G401.6 (cell line): ENCODE measurements at regions not wholly inside any gene's neighbourhood (a gene's known extent, or its start where the extent isn't known, plus 50 kb on each side); places are given as distances from the start of the nearest gene placed in this dataset.
"Not testable (repeated sequence)": the region's sequence is repeated elsewhere in the genome, so short reads cannot be mapped to it uniquely, and the experiment has no call there.

ENCODE experiments used
- FAIRE-seq: peaks from 2 replicates; lab custom pipeline; 2012; peaks lifted over from hg19 to GRCh38; lab: Jason Lieb, UNC

DNA sequence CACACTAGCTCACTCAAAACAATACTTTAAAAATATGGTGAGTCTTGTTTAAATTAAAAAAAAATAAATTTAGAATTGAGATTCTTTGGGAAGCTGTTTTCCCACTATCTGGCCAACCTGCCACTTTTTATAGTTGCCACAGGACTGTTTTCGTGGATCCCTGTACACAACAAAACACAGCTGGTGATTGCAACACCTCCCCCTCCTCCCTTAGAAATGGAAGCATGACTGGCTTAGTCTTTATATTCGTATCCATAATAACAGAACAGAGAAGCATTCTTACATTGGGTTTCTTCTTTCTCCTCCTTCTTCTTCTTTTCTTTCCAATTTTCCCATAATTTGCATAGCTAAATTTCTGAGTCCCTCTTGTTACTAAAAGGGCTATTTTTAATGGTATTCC, 79.5 kb upstream of the GJB6 start:
- no peak for FAIRE-seq

DNA sequence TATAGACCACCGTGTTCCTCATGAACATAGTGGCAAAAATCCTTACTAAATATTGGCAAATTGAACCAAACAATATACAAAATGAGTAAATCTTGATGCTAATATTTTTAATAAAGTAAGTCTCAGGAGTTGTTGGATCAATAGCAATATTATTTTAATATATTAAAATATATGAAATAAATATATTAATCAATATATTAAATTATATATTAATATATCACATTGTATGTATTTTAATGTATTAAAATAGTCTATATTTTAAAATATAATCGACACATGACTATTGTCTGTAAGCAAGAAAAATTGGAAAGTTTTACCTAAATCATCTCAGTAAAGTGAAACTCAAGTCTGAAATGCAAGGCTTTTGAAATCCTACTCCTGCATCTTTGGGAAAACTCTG, 78.9 kb upstream of the GJB6 start:
- FAIRE-seq = peak; percentile 48

DNA sequence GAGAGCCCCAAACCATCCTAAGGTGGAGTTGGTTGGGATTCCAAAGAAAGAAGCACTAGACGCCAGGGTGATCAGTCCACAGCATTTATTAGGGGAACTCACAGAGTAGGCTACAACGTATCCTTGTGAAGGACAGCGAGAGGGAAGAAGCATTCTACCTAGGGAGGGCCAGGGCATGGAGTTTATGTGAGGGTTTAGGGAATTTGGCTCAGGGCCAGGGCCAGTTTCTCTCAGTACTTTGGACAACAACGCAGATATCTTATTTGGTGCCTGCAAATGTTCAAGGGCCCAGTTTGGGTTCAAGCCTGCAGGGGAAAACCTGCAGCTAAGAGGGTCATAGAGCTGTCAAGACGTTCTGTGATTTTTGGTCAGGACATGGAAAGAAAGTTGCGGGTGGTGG, 73.9 kb upstream of the GJB6 start:
- FAIRE-seq = no peak

DNA sequence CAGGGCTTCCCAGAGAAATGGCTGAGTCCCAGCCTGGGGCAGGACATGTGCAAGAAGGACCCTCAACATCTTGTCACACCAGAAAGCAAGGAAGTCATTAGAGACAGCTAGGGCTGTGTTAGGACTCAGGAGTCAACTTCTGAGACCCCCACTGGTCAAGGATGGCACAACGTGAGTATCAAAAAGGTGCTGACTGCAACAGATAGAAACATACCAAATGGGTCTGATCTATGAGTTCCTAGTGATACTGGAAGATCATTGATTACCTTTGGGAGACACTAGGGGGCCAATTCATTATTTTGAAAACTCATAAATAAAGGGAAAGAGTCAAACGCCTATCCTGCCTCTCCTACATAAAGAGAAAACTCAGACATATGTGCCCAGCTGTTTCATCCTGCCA, 73.5 kb upstream of the GJB6 start:
- FAIRE-seq = no peak

DNA sequence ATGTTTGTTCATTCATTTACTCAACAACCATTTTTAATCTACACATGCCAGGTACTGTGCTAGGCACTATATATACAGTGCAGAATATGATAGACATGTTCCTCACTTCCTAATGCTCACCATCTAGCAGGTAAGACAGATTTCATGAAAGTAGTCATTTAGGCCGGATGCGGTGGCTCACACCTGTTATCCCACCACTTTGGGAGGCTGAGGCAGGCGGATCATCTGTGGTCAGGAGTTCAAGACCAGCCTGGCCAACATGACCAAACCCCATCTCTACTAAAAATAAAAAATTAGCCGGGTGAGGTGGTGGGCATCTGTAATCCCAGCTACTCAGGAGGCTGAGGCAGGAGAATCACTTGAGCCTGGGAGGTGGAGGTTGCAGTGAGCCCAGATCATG, 71.9 kb upstream of the GJB6 start:
- not testable (repeated sequence) for FAIRE-seq

DNA sequence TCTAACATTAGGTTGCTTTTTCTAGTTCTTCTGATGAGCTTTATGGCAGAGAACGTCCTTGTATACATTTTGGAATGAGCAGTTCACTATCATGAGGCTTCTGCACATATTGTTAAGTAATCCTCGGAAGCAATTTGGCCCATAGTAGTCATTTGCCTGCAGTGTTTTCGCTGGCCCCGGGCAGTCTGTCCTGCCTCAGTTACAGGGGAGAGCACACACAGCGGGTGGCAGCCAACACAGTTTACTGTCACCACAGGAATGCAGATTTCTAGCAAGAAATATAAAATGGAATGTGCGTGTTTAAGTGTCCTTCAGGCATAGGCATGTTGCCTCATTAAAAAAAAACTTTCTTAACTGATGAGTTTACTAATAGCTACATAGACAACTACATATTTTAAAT, 71.5 kb upstream of the GJB6 start:
- FAIRE-seq = no peak

DNA sequence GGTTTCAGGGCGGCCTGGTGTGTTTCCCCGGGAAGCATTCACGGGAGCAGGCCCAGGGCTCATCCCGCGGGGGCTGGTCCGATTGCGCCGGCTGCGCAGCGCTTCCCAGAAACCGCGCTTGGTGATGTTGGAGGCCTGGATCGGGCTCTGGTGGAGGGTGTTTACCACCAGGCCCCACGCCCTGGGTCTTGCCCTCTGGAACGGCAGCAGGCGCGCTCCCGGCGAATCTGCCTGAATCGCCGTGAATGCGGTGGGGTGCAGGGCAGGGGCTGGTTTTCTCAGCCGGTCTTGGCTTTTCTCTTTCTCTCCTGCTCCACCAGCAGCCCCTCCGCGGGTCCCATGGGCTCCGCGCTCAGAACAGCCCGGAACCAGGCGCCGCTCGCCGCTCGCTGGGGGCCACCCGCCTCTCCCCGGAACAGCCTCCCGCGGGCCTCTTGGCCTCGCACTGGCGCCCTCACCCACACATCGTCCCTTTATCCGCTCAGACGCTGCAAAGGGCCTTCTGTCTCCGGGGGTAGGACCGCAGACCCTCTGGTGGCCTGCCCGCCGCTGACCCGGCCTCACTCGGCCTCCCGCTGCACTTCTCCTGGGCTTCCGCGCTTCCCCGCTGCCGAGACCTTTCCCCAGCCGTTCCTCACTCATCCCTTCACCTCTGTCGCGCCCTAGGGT, 69.4 kb upstream of the GJB6 start:
- no peak for FAIRE-seq

DNA sequence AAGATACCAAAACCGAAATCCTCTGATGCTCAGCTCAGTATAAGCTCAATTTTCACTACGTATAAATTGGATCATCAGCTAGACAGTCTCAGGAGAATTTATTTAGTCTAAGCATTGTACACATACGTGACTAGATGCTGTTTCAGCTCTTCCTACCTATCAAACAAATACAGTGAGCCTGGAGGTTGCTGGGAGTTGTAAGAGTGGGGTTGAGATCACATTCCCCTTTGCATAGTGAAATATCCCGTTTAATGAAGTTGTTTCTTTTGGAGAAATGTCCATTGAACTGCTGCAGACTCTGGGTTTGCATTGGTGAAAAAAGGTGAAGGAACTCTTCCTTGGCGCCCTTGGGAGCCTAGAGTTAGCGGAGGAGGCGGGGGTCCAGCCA, 68.9 kb upstream of the GJB6 start:
- no peak for FAIRE-seq

DNA sequence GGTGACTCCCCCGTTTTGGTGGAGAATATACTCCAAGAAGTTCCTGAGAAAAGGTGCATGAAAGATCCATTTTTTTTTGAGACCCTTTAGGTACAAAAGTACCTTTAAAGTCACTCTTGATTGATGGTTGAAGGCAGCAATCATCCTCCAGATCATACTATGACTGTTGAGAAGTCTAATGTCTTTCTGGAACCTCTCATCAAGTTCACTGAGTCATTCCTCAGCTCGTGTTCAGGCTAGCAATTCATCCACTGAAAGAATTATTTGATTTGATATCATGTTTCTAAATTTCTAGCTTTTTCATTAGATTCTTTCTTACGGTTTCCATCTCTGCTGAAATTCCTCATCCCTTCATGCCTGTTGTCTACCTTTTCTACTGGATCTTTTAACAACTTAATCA, 65.1 kb upstream of the GJB6 start:
- FAIRE-seq = no peak

DNA sequence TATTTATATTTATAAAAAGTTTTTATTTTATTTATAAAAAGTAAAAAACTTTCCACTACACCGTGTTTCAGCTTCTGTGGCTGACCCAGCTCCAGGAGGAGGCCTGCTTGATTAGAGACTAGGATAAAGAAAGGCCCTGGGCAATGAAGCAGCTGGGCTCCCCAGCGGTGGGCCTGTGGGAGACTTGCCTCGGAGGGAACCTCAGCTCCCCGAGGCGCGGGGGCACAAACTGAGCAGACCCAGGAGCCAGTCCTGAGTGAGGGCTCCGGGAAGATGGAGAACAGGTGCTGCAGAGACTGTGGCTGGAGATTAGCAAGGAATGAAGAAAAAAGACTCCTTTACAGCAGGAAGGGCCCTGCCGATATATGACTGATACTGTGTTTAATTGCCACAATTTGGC, 63.8 kb upstream of the GJB6 start:
- no peak for FAIRE-seq

DNA sequence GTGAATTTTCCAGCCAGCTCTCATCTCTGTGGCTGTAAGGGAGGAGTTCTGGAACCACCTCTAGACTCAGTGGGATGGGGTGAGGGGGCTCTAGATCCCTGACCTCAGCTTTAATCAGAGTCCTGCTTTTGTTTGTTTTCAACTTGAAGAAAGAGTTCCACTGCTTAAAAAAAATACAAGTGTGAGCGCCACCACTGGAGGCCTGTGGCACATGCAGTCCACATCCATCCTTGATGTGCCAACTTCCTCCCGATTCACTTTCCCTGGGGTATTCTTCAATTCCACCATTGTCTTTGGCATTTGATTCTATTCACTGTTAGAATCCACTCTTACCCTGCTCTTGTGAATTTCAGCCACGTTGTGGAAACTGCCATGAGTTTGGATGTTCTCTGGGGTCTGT, 62.4 kb upstream of the GJB6 start:
- FAIRE-seq = no peak

DNA sequence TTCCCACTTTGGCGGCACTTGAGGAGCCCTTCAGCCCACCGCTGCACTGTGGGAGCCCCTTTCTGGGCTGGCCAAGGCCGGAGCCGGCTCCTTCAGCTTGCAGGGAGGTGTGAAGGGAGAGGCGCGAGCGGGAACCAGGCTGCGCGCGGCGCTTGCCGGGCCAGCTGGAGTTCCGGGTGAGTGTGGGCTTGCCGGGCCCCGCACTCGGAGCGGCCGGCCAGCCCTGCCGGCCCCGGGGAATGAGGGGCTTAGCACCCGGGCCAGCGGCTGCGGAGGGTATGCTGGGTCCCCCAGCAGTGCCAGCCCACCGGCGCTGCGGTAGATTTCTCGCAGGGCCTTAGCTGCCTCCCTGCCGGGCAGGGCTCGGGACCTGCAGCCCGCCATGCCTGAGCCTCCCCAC, 60.2 kb upstream of the GJB6 start:
- FAIRE-seq = not testable (repeated sequence)

DNA sequence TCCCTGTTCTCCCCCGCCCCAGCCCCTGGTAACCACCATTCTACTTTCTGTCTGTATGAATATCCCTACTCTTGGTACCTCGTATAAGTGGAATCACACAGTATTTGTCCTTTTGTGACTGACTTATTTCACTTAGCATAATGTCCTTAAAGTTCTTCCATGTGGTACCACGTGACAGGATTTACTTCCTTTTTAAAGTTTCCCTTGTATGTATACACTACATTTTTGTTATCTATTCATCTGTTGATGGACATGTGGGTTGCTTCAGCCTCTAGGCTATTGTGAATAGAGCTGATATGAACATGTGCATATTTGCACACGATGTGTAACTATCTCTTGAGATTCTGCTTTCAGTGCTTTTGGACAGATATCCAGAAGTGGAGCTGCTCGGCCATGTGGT, 59.6 kb upstream of the GJB6 start:
- FAIRE-seq = no peak

DNA sequence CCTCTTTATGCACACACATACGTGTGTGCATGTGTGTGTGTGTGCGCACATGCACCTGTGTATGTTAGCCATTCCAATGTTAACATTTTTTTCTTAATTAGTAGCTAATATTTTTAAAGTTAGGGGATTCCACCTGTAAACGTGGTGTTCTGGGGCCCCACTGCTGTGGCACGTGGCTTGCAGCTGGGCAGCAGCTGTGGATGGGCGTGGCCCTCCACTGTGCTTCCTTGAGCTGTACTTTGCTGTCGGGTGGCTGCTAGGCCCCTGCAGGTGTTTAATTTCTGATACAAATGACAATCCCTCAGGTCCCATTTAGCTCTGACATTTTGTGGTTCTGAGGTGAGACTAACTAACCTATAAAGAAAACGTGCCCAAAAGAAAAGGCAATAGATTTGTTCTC, 58.9 kb upstream of the GJB6 start:
- FAIRE-seq = no peak

DNA sequence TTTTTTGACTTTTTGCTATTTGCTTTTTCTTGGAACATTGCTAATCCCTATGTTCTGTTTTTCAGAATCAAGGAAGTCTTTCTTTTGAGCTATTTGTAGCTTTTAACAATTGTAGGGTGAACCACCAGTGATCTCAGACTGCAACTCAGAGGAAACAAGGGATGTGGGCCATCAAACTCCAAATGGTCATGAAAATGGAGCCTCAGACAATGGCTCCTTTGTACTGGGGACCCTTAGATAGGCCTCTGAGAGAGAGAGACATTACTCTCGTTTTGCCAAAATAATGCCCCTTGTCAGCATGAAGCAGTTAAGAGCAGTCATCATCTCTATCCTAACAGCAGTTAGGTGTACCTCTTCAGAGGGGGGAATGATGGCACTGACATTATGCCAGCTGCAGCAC, 56.4 kb upstream of the GJB6 start:
- no peak for FAIRE-seq

DNA sequence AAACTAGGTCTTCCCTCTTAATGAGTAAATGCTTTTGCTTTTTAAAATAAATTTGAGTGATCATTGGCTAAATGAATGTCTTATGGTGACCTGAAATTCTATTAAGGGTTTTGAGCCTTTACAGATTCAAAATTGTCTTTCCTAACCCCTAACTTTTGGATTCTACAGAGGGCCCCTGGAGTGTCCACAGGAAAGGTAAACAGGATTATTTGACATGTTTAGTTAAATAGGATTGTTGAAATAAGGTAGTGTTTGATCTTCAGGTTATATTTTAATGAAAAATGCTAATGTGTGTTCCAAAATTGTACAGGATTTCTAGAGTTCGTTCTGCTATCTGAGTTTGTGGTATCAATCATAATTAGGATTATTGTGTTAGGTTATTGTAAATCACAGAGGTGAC, 55.9 kb upstream of the GJB6 start:
- no peak for FAIRE-seq

DNA sequence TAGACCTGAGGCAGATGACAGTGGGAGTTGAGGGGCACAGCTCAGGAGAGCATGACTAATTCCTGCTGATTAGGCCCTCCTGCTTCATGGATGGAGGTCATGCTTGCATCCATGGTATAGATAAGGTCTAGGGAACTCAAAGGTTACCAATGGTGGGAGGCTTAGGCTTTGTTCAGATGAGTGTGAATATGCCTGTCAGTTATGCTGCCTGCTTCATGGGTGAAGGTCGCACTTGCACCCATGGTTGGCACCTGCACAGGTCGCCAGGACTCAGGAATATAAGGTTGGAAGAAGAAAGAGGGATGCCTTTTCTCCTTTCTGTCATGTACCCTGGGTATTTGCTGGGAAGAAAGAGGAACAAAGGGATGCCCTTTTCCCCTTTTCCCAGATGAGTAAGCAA, 53.4 kb upstream of the GJB6 start:
- FAIRE-seq = no peak
